ENCODE measurements at regions not wholly inside any gene's neighbourhood (a gene's known extent, or its start where the extent isn't known, plus 50 kb on each side); places are given as distances from the start of the nearest gene placed in this dataset.
"Not testable (repeated sequence)": the region's sequence is repeated elsewhere in the genome, so short reads cannot be mapped to it uniquely, and the experiment has no call there.

DNA sequence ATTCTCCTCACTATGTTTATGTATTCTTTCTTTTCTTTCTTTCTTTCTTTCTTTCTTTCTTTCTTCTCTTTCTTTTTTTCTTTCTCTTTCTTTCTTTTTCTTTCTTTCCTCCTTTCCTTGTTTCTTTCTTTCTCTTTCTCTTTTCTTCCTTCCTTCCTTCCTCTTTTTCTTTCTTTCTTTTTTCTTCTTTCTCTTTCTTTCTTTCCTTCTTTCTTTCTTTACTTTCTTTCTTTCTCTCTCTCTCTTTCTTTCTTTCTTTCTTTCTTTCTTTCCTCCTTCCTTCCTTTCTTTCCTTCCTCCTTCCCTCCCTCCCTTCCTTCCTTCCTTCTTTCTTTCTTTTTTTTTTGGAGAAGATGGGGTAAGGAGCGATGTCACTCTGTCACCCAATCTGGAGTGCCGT is 1405.5 kb downstream of the SLITRK5 start:
- Histone ChIP-seq H3K4me1 (ENCODE audit: insufficient read depth, low read length) (no peaks in the 10 kb centered on the region), H3K4me3 (ENCODE audit: low read length) (no peak overlapping the region), H3K9ac (ENCODE audit: low read depth, low read length) (no peak overlapping the region), H3K9me3 (ENCODE audit: insufficient read depth, low read depth, low read length) (no peaks in the 10 kb centered on the region), H3K27me3 (ENCODE audit: insufficient read depth, low read length) (no peaks in the 10 kb centered on the region), H3K27ac (ENCODE audit: low read length) (no peak overlapping the region), H3K36me3 (ENCODE audit: insufficient read depth, low read depth, low read length) (no peaks in the 10 kb centered on the region)

DNA sequence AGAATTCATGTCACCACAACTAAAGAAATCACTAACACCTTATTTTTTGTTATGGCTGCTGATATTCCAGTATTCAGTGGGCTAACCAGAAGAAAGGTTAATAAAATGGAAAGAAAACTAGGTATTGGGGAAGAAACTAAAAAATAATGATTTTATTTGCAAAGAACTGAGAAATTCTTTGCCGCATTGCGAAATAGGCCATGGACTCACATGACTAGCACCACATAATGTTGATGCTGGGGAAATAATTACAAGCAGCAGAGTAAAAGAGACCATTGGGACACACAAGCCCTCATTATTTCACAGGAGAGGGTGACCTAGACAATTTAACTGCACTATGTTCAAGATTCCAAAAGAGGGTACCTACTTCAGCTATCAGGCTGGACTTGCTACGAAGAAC is 1411.5 kb downstream of the SLITRK5 start:
- Histone ChIP-seq H3K36me3 (ENCODE audit: insufficient read depth, low read depth, low read length) (no peaks in the 10 kb centered on the region), H3K27me3 (ENCODE audit: insufficient read depth, low read length) (no peaks in the 10 kb centered on the region), H3K4me1 (ENCODE audit: insufficient read depth, low read length) (no peaks in the 10 kb centered on the region), H3K27ac (ENCODE audit: low read length) (no peak overlapping the region), H3K9me3 (ENCODE audit: insufficient read depth, low read depth, low read length) (no peaks in the 10 kb centered on the region; the same call in 1 of the 2 replicates), H3K9ac (ENCODE audit: low read depth, low read length) (no peak overlapping the region), H3K4me3 (ENCODE audit: low read length) (no peak overlapping the region)

DNA sequence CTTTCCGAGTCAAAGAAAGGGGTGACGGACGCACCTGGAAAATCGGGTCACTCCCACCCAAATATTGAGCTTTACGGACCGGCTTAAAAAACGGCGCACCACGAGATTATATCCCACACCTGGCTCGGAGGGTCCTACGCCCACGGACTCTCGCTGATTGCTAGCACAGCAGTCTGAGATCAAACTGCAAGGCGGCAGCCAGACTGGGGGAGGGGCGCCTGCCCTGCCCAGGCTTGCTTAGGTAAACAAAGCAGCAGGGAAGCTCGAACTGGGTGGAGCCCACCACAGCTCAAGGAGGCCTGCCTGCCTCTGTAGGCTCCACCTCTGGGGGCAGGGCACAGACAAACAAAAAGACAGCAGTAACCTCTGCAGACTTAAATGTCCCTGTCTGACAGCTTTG is 1416.9 kb downstream of the SLITRK5 start:
- H3K27me3 ChIP-seq (ENCODE audit: insufficient read depth, low read length); H3K27ac ChIP-seq (ENCODE audit: low read length); H3K9ac ChIP-seq (ENCODE audit: low read depth, low read length); H3K4me3 ChIP-seq (ENCODE audit: low read length); H3K9me3 ChIP-seq (ENCODE audit: insufficient read depth, low read depth, low read length); H3K4me1 ChIP-seq (ENCODE audit: insufficient read depth, low read length); H3K36me3 ChIP-seq (ENCODE audit: insufficient read depth, low read depth, low read length): not testable (repeated sequence)

DNA sequence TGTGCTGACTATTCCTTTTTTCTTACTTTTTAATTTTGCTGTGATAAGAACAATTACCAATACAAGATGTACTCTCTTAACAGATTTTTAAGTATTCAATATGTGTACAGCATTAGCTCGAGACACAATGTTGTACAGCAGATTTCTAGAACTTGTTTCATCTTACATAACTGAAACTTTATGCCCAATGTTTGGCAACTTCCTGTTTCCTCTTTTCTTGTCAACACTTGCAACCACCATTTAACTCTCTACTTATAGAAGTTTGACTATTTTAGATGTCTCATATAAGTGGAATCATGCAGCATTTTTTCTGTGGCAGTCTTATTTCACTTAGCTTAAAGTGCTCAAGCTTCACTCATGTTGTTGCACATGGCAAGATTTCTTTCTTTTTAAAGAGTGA is 1426.8 kb downstream of the SLITRK5 start:
- Histone ChIP-seq H3K4me1 (ENCODE audit: insufficient read depth, low read length) (no peaks in the 10 kb centered on the region), H3K9me3 (ENCODE audit: insufficient read depth, low read depth, low read length) (no peaks in the 10 kb centered on the region), H3K36me3 (ENCODE audit: insufficient read depth, low read depth, low read length) (no peaks in the 10 kb centered on the region), H3K4me3 (ENCODE audit: low read length) (no peak overlapping the region), H3K27me3 (ENCODE audit: insufficient read depth, low read length) (no peaks in the 10 kb centered on the region), H3K27ac (ENCODE audit: low read length) (no peak overlapping the region), H3K9ac (ENCODE audit: low read depth, low read length) (no peak overlapping the region)

DNA sequence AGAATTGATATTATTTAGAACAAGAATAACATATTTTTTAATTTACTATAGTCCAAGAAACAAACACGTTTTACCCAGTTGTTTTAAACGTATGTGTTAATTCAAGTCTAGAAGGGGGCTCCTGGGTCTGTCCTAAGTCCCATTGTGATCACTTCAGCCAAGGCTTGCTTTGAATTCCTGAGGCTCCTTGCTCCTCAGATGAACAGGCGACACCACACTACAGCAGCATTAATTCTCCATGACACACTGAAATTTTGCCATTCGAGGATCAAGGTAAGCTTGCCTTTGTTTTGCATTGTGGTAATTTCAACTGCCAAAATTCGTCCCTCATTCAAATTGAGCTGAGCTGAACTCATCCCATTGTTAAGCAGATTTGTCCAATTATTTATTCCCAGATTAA is 1442.6 kb downstream of the SLITRK5 start:
- no peak overlapping the region for H3K9ac ChIP-seq (ENCODE audit: low read depth, low read length)
- no peaks in the 10 kb centered on the region for H3K9me3 ChIP-seq (ENCODE audit: insufficient read depth, low read depth, low read length)
- no peaks in the 10 kb centered on the region for H3K36me3 ChIP-seq (ENCODE audit: insufficient read depth, low read depth, low read length)
- H3K27ac ChIP-seq (ENCODE audit: low read length), result no peak overlapping the region
- H3K4me3 ChIP-seq (ENCODE audit: low read length), result no peak overlapping the region
- H3K27me3 ChIP-seq (ENCODE audit: insufficient read depth, low read length), result no peaks in the 10 kb centered on the region
- peaks cover 13% of the 10 kb centered on the region; the same call in 1 of the 2 replicates for H3K4me1 ChIP-seq (ENCODE audit: insufficient read depth, low read length)

DNA sequence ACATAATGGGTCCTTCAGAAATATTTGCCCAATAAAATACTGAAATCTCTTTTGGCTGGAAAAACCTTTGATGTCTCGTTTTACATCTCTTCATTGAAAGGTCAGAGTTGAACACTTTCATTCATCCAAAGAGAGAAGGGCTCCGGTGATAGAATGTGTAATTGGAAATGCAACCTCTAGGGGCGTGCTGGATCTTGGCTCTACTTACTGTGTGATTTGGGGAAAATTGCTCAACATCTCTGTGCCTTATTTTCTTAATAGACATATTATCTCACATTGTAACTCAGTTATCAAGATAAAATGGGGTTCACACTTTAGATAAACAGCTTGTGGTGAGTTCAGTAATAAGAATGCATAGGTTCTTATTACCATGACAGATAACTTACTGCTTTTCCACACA is 1444.1 kb downstream of the SLITRK5 start:
- Histone ChIP-seq H3K4me3 (ENCODE audit: low read length) (no peak overlapping the region), H3K27me3 (ENCODE audit: insufficient read depth, low read length) (no peaks in the 10 kb centered on the region), H3K27ac (ENCODE audit: low read length) (no peak overlapping the region), H3K9me3 (ENCODE audit: insufficient read depth, low read depth, low read length) (no peaks in the 10 kb centered on the region), H3K36me3 (ENCODE audit: insufficient read depth, low read depth, low read length) (no peaks in the 10 kb centered on the region), H3K4me1 (ENCODE audit: insufficient read depth, low read length) (peaks cover 13% of the 10 kb centered on the region; the same call in 1 of the 2 replicates), H3K9ac (ENCODE audit: low read depth, low read length) (no peak overlapping the region)

DNA sequence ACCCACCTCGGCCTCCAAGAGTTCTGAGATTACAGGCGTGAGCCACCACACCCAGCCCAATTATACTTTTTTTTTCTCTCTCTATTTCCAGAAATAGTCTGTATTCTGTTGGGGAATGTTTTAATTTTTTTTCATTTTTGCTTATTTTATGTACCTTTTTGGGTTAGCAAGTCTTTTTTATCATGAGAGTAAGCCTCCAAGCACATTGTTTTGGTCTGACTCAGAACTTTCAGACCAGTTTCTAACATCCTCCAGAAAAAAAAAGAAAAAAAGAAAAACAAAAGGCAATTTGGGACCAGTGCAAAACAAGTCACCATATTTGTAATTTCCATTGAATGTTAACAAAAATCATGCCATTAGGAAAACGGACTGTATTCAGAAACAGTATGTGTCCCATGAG is 1465.5 kb downstream of the SLITRK5 start:
- Histone ChIP-seq H3K4me1 (ENCODE audit: insufficient read depth, low read length) (no peaks in the 10 kb centered on the region), H3K9ac (ENCODE audit: low read depth, low read length) (no peak overlapping the region), H3K9me3 (ENCODE audit: insufficient read depth, low read depth, low read length) (no peaks in the 10 kb centered on the region), H3K27me3 (ENCODE audit: insufficient read depth, low read length) (no peaks in the 10 kb centered on the region), H3K4me3 (ENCODE audit: low read length) (no peak overlapping the region), H3K27ac (ENCODE audit: low read length) (no peak overlapping the region), H3K36me3 (ENCODE audit: insufficient read depth, low read depth, low read length) (no peaks in the 10 kb centered on the region)

DNA sequence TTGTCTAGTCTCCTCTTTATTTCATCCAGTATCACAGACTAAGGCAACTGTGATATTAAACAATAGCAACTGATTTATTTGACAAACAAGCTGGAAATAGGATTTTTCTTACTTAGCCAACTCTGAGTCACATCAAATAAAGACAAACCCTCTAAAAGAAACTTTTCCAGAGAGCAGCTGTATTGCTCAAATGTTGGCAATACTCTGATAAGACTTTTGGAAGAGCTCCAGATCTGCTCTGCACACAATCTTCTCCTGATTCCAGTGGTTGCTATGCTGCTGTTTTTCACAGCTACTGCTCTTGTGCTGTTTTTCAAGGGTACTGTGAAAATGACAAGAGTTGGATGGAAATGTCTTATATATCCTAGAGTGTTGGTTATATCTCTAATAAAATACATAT is 1479.2 kb downstream of the SLITRK5 start:
- no peak overlapping the region for H3K4me3 ChIP-seq (ENCODE audit: low read length)
- H3K9ac ChIP-seq (ENCODE audit: low read depth, low read length), result no peak overlapping the region
- H3K36me3 ChIP-seq (ENCODE audit: insufficient read depth, low read depth, low read length), result no peaks in the 10 kb centered on the region
- no peaks in the 10 kb centered on the region; the same call in 1 of the 2 replicates for H3K9me3 ChIP-seq (ENCODE audit: insufficient read depth, low read depth, low read length)
- H3K27ac ChIP-seq (ENCODE audit: low read length), result no peak overlapping the region
- H3K4me1 ChIP-seq (ENCODE audit: insufficient read depth, low read length), result no peaks in the 10 kb centered on the region
- no peaks in the 10 kb centered on the region for H3K27me3 ChIP-seq (ENCODE audit: insufficient read depth, low read length)

DNA sequence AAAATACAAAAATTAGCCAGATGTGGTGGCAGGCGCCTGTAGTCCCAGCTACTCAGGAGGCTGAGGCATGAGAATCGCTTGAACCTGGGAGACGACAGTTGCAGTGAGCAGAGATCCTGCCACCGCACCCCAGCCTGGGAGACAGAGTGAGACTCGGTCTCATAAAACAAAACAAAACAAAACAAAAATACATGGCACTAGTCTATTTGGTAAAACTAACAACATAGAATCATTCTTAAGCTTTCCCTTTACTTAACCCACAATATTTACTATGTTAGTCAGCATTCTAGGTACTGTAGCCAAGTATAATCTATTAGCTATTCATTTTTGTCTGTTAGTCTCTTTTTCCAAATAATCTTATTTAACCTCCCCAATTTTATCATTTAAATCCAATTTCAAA is 1482.8 kb downstream of the SLITRK5 start:
- Histone ChIP-seq H3K4me1 (ENCODE audit: insufficient read depth, low read length) (no peaks in the 10 kb centered on the region), H3K27me3 (ENCODE audit: insufficient read depth, low read length) (no peaks in the 10 kb centered on the region), H3K9ac (ENCODE audit: low read depth, low read length) (no peak overlapping the region), H3K4me3 (ENCODE audit: low read length) (no peak overlapping the region), H3K27ac (ENCODE audit: low read length) (no peak overlapping the region), H3K36me3 (ENCODE audit: insufficient read depth, low read depth, low read length) (no peaks in the 10 kb centered on the region), H3K9me3 (ENCODE audit: insufficient read depth, low read depth, low read length) (no peaks in the 10 kb centered on the region; the same call in 1 of the 2 replicates)

DNA sequence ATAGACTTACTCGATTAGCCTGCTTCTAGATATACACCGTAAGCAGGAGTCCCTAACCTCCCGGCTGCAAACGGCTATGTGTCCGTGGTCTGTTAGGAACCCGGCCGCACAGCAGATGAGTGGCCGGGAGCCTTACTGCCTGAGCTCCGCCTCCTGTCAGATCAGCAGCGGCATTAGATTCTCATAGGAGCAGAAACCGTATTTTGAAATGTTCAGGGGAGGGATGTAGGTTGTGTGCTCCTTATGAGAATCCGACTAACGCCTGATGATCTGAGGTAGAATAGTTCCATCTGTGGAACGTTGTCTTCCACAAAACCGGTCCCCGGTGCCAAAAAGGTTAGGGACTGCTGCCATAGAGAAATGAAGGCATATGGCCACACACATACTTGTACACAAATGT is 1491.9 kb downstream of the SLITRK5 start:
- no peak overlapping the region for H3K27ac ChIP-seq (ENCODE audit: low read length)
- no peaks in the 10 kb centered on the region for H3K9me3 ChIP-seq (ENCODE audit: insufficient read depth, low read depth, low read length)
- no peak overlapping the region for H3K4me3 ChIP-seq (ENCODE audit: low read length)
- H3K9ac ChIP-seq (ENCODE audit: low read depth, low read length), result no peak overlapping the region
- no peaks in the 10 kb centered on the region for H3K27me3 ChIP-seq (ENCODE audit: insufficient read depth, low read length)
- H3K4me1 ChIP-seq (ENCODE audit: insufficient read depth, low read length), result no peaks in the 10 kb centered on the region
- H3K36me3 ChIP-seq (ENCODE audit: insufficient read depth, low read depth, low read length), result no peaks in the 10 kb centered on the region

DNA sequence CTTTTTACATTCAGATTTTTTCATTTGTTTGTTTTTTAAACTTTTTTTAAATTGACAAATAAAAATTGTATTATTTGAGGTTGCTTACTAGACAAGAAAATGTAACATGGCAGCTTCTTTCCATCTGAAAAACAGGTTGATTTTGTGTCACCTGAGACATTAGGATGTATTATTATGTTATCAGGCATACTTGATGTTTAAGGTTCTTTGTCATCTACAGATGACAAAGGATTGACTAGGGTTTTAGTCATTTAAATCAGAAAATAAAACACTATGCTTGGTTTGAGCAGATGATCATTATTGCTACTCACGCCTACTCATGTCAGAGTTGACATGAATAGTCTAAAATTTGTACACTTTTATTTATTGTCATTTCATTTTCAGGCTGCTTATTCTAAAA is 1494.5 kb downstream of the SLITRK5 start:
- Histone ChIP-seq H3K36me3 (ENCODE audit: insufficient read depth, low read depth, low read length) (no peaks in the 10 kb centered on the region), H3K27me3 (ENCODE audit: insufficient read depth, low read length) (no peaks in the 10 kb centered on the region), H3K4me3 (ENCODE audit: low read length) (no peak overlapping the region), H3K9ac (ENCODE audit: low read depth, low read length) (no peak overlapping the region), H3K4me1 (ENCODE audit: insufficient read depth, low read length) (no peaks in the 10 kb centered on the region), H3K9me3 (ENCODE audit: insufficient read depth, low read depth, low read length) (no peaks in the 10 kb centered on the region), H3K27ac (ENCODE audit: low read length) (no peak overlapping the region)

DNA sequence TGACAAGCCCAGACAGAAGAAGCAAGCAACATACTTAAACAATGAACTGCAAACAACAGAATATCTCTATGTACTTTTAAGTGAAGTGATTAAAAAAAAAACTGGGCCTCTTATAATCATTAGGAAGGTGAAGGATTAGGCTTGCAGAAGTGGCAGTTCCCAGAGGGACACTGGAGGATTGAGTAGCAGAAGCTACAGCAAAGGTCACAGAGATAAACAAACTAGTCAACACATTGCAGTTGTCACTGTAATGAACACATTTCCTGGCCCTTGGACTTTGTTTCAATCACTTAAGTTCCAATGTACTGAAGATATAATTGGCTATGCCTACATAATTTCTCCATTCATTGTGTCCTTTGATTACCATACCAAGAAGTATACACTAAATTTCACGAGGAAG is 1498.8 kb downstream of the SLITRK5 start:
- Histone ChIP-seq H3K9me3 (ENCODE audit: insufficient read depth, low read depth, low read length) (no peaks in the 10 kb centered on the region), H3K36me3 (ENCODE audit: insufficient read depth, low read depth, low read length) (no peaks in the 10 kb centered on the region), H3K27me3 (ENCODE audit: insufficient read depth, low read length) (no peaks in the 10 kb centered on the region), H3K9ac (ENCODE audit: low read depth, low read length) (no peak overlapping the region), H3K4me3 (ENCODE audit: low read length) (no peak overlapping the region), H3K27ac (ENCODE audit: low read length) (no peak overlapping the region), H3K4me1 (ENCODE audit: insufficient read depth, low read length) (no peaks in the 10 kb centered on the region)

DNA sequence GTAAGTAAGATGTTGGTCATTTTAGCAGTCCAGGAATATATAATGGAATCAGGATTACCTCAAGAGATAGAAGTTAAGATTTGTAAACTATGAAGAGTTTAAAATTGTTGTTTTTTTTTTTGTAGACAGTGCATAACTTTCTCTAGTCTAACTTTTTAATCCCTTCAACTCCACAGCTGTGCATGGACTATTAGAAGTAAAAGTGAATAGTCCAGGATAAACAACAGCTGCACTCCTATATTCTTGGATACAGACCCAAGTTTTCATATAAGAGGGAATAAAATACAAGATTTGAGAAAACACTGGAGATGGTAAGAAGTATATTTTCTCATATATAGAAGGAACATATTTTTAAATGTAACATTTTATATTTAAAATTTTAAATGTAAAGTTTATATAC is 1509.9 kb downstream of the SLITRK5 start:
- Histone ChIP-seq H3K4me3 (ENCODE audit: low read length) (no peak overlapping the region), H3K4me1 (ENCODE audit: insufficient read depth, low read length) (no peaks in the 10 kb centered on the region), H3K27me3 (ENCODE audit: insufficient read depth, low read length) (no peaks in the 10 kb centered on the region), H3K27ac (ENCODE audit: low read length) (no peak overlapping the region), H3K9ac (ENCODE audit: low read depth, low read length) (no peak overlapping the region), H3K9me3 (ENCODE audit: insufficient read depth, low read depth, low read length) (peaks cover 16% of the 10 kb centered on the region; the same call in 1 of the 2 replicates), H3K36me3 (ENCODE audit: insufficient read depth, low read depth, low read length) (no peaks in the 10 kb centered on the region)
